IMR-90 (cell line): ENCODE measurements at regions not wholly inside any gene's neighbourhood (a gene's known extent, or its start where the extent isn't known, plus 50 kb on each side); places are given as distances from the start of the nearest gene placed in this dataset.

Source experiments
- ATAC-seq: fragments of 200-7000 bp; cut with Tn5 transposase; 2 replicates; pipeline ENCODE4 v1.9.1; 2020; ENCODE audit warnings: low read depth, mild to moderate bottlenecking, moderate library complexity
- BruUV-seq: library from RNA; stranded (reverse); fragments of 400-500 nt; replicated peaks from 2 replicates; lab custom pipeline; 2021; lab: Mats Ljungman, UMichigan
- CTCF ChIA-PET: fragments of 300-600 bp; formaldehyde crosslinking; extraction: SDS; loops from one replicate; lab custom pipeline; 2021; ENCODE audit warnings: antibody characterized with exemption; lab: Yijun Ruan, JAX
- POLR2A ChIA-PET: fragments of 300-600 bp; sonication (Branson Sonifier 250); formaldehyde crosslinking; loops from one replicate; lab custom pipeline; 2022; ENCODE audit warnings: antibody characterized with exemption; ENCODE audit not compliant: unreplicated experiment; lab: Charles Lee
- DNase-seq: peaks from one replicate; pipeline ENCODE4 v3.0.0; 2013
- H2AFZ ChIP-seq: replicated peaks from 2 replicates; pipeline ENCODE3; 2013; ENCODE audit warnings: low read length, mild to moderate bottlenecking; ENCODE audit not compliant: poor library complexity
- H2AK5ac ChIP-seq: 2 replicates; pipeline ENCODE4 v1.6.1; 2013; ENCODE audit warnings: low read depth, low read length, inconsistent platforms
- H2AK9ac ChIP-seq: replicated peaks from 2 replicates; pipeline ENCODE3; 2013; ENCODE audit warnings: mild to moderate bottlenecking, low read depth, low read length, moderate library complexity; ENCODE audit not compliant: poor library complexity
- H2BK120ac ChIP-seq: 2 replicates; pipeline ENCODE4 v1.6.1; 2013; ENCODE audit warnings: low read depth, low read length, inconsistent platforms
- H2BK15ac ChIP-seq: 3 replicates; pipeline ENCODE4 v1.6.1; 2013; ENCODE audit warnings: low read depth, low read length, inconsistent platforms
- H2BK20ac ChIP-seq: 2 replicates; pipeline ENCODE4 v1.6.1; 2013; ENCODE audit warnings: low read depth, mild to moderate bottlenecking, inconsistent platforms, low read length, moderate library complexity
- H2BK5ac ChIP-seq: 2 replicates; pipeline ENCODE4 v1.6.1; 2013; ENCODE audit warnings: mild to moderate bottlenecking, low read depth, low read length, inconsistent platforms; ENCODE audit not compliant: poor library complexity, severe bottlenecking
- H3K14ac ChIP-seq: replicated peaks from 2 replicates; pipeline ENCODE4 v1.6.1; 2013; ENCODE audit warnings: low read depth, low read length, inconsistent platforms
- H3K18ac ChIP-seq: 2 replicates; pipeline ENCODE4 v1.6.1; 2013; ENCODE audit warnings: low read depth, low read length, control low read depth
- H3K23ac ChIP-seq: 2 replicates; pipeline ENCODE4 v1.6.1; 2013; ENCODE audit warnings: low read depth, low read length, inconsistent platforms
- H3K27ac ChIP-seq: 2 replicates; pipeline ENCODE4 v1.5.1; 2013; ENCODE audit warnings: mild to moderate bottlenecking, control low read depth, low read length; ENCODE audit not compliant: insufficient read depth
- H3K27me3 ChIP-seq: 2 replicates; pipeline ENCODE4 v1.6.1; 2013; ENCODE audit warnings: low read length; ENCODE audit not compliant: control insufficient read depth, insufficient read depth
- H3K36me3 ChIP-seq: 2 replicates; pipeline ENCODE4 v1.6.1; 2013; ENCODE audit warnings: low read length, mixed read lengths; ENCODE audit not compliant: control insufficient read depth, insufficient read depth
- H3K4ac ChIP-seq: 2 replicates; pipeline ENCODE4 v1.6.1; 2013; ENCODE audit warnings: low read depth, low read length, inconsistent platforms
- H3K4me1 ChIP-seq: 2 replicates; pipeline ENCODE4 v1.6.1; 2013; ENCODE audit warnings: low read length, mixed read lengths; ENCODE audit not compliant: control insufficient read depth, insufficient read depth
- H3K4me2 ChIP-seq: 2 replicates; pipeline ENCODE4 v1.6.1; 2013; ENCODE audit warnings: low read depth, mild to moderate bottlenecking, control low read depth, low read length, moderate library complexity
- H3K4me3 ChIP-seq: 2 replicates; pipeline ENCODE4 v1.5.1; 2013; ENCODE audit warnings: low read depth, mild to moderate bottlenecking, control low read depth, low read length, moderate library complexity; ENCODE audit not compliant: insufficient read depth
- H3K56ac ChIP-seq: 2 replicates; pipeline ENCODE4 v1.6.1; 2013; ENCODE audit warnings: low read length, inconsistent platforms; ENCODE audit not compliant: insufficient read depth; ENCODE audit errors: extremely low read depth
- H3K79me1 ChIP-seq, 2 experiments: 2 replicates each; pipeline ENCODE4 v1.6.1; 2013; ENCODE audit warnings: low read length in 2 of 2, inconsistent platforms in 1 of 2, low read depth in 1 of 2
- H3K9ac ChIP-seq: 2 replicates; pipeline ENCODE4 v1.6.1; 2013; ENCODE audit warnings: low read depth, low read length, control low read depth
- H3K9me1 ChIP-seq: 2 replicates; pipeline ENCODE4 v1.6.1; 2013; ENCODE audit warnings: low read length, inconsistent platforms; ENCODE audit not compliant: insufficient read depth
- H3K9me3 ChIP-seq: 2 replicates; pipeline ENCODE4 v1.6.1; 2013; ENCODE audit warnings: low read length; ENCODE audit not compliant: control insufficient read depth, insufficient read depth
- H4K20me1 ChIP-seq: 2 replicates; pipeline ENCODE4 v1.6.1; 2013; ENCODE audit warnings: low read length, inconsistent platforms; ENCODE audit not compliant: insufficient read depth
- H4K5ac ChIP-seq: 2 replicates; pipeline ENCODE4 v1.6.1; 2013; ENCODE audit warnings: mild to moderate bottlenecking, low read depth, low read length, control low read depth
- H4K8ac ChIP-seq, 2 experiments: 2 replicates each; pipeline ENCODE4 v1.6.1; 2013; ENCODE audit warnings: low read depth in 2 of 2, low read length in 2 of 2, control low read depth in 1 of 2, inconsistent platforms in 1 of 2
- H4K91ac ChIP-seq: 2 replicates; pipeline ENCODE4 v1.6.1; 2013; ENCODE audit warnings: low read depth, low read length, inconsistent platforms; ENCODE audit not compliant: insufficient read depth
- BHLHE40 ChIP-seq: fragments of 150-350 bp; IDR thresholded peaks from 2 replicates; pipeline ENCODE4 v1.6.1; 2016; ENCODE audit warnings: mild to moderate bottlenecking, low read depth, low read length
- FOS ChIP-seq: fragments of 150-350 bp; IDR thresholded peaks from 2 replicates; pipeline ENCODE4 v1.6.1; 2016; ENCODE audit warnings: low read depth, low read length
- POLR2A ChIP-seq: IDR thresholded peaks from 2 replicates; pipeline ENCODE4 v1.6.1; 2012; ENCODE audit warnings: mild to moderate bottlenecking, low read depth, low read length
- RFX5 ChIP-seq: IDR thresholded peaks from 2 replicates; pipeline ENCODE4 v1.8.0; 2012; ENCODE audit warnings: low read depth, mild to moderate bottlenecking, low read length, moderate library complexity
- SMC3 ChIP-seq: fragments of 150-350 bp; IDR thresholded peaks from 2 replicates; pipeline ENCODE4 v1.6.1; 2016; ENCODE audit warnings: low read depth, mild to moderate bottlenecking, antibody characterized with exemption, low read length, moderate library complexity
- WGBS, 2 experiments: methylation state at CpG; one replicate each; pipeline versions ENCODE4 v1.1.5 to v1.1.7; 2013; ENCODE audit warnings: missing lambda C conversion rate in 2 of 2; ENCODE audit not compliant: insufficient read length in 1 of 2; ENCODE audit errors: extremely low coverage in 2 of 2; 5-methylcytosine and 5-hydroxymethylcytosine counted together
- dilution Hi-C: fragments of 300-500 bp; cut with HindIII; formaldehyde crosslinking; loops from one replicate; pipeline ENCODE4 v1.14.3; 2018; ENCODE audit warnings: low sequenced_read_pairs; ENCODE audit not compliant: unreplicated experiment
- in situ Hi-C: fragments of 300-500 bp; cut with MboI; formaldehyde crosslinking; loops from 3 replicates; pipeline ENCODE4 v1.14.3; 2019; ENCODE audit warnings: low sequenced_read_pairs, inconsistent platforms, mixed read lengths
- intact Hi-C: fragments of 100-400 bp; cut with micrococcal nuclease; formaldehyde crosslinking; loops from 2 replicates; pipeline ENCODE4 v1.10.0; 2022
- TF ChIP-seq, protein P1 (sequence below): fragments of 150-350 bp; IDR thresholded peaks from 2 replicates; pipeline ENCODE4 v1.6.1; 2017; ENCODE audit warnings: mild to moderate bottlenecking, antibody characterized with exemption, low read length, low read depth
- TF ChIP-seq, protein P2 (sequence below): conservative IDR thresholded peaks from 2 replicates; pipeline ENCODE4 v1.5.1; 2012; ENCODE audit warnings: mild to moderate bottlenecking, low read depth, low read length, improper control_type of control experiment

DNA sequence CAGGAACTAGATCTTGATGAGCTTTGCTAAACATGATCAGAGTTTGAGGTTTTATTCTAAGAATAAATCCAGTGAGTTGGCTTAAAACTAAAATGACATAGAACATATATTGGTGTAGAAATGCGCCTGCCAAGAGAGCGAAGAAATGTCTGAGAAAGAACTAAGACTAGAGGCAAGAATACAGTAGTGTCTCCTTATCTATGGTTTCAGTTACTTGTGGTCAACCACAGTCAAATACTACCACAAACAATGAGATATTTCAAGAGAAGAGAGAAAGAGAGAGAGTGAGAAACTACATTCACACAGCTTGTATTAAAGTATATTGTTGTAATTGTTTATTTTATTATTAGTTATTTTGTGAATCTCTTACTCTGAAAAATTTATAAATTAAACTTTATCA, 254.4 kb upstream of the CDH10 start:
- in situ Hi-C loops: no loop called here
- DNase-seq: no peak
- H3K18ac ChIP-seq: no peak overlapping the region
- no peak overlapping the region for H3K4ac ChIP-seq
- H2AFZ ChIP-seq: no peak overlapping the region
- H3K56ac ChIP-seq: no peak overlapping the region
- CTCF ChIA-PET: no interaction called here
- no peaks in the 10 kb centered on the region for H3K9me3 ChIP-seq
- intact Hi-C loops: no loop called here
- H2BK20ac ChIP-seq: no peak overlapping the region
- no peak overlapping the region for H3K9ac ChIP-seq
- no peak overlapping the region for H2AK9ac ChIP-seq
- no peak overlapping the region for H2BK5ac ChIP-seq
- POLR2A ChIA-PET: no interaction called here
- H4K8ac ChIP-seq: no peak overlapping the region
- H2AK5ac ChIP-seq: no peak overlapping the region
- no CpG with 5 or more reads among the region's 2 CpGs for WGBS, 2 experiments
- H3K4me3 ChIP-seq: no peak overlapping the region
- H3K79me1 ChIP-seq: no peaks in the 10 kb centered on the region
- H3K27me3 ChIP-seq: no peaks in the 10 kb centered on the region
- H3K9me1 ChIP-seq: no peaks in the 10 kb centered on the region
- no peak overlapping the region for H4K91ac ChIP-seq
- no peak overlapping the region for H2BK120ac ChIP-seq
- BruUV-seq: no TSS peak
- no peaks in the 10 kb centered on the region for H3K4me1 ChIP-seq
- H2BK15ac ChIP-seq: no peak overlapping the region
- no peak overlapping the region for H3K23ac ChIP-seq
- TF ChIP-seq POLR2A: no peak
- TF ChIP-seq SMC3: no peak
- no peak for TF ChIP-seq RFX5
- TF ChIP-seq BHLHE40: no peak
- TF ChIP-seq FOS: no peak
- TF ChIP-seq, protein P1, sequence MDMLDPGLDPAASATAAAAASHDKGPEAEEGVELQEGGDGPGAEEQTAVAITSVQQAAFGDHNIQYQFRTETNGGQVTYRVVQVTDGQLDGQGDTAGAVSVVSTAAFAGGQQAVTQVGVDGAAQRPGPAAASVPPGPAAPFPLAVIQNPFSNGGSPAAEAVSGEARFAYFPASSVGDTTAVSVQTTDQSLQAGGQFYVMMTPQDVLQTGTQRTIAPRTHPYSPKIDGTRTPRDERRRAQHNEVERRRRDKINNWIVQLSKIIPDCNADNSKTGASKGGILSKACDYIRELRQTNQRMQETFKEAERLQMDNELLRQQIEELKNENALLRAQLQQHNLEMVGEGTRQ: no peak
- TF ChIP-seq, protein P2, sequence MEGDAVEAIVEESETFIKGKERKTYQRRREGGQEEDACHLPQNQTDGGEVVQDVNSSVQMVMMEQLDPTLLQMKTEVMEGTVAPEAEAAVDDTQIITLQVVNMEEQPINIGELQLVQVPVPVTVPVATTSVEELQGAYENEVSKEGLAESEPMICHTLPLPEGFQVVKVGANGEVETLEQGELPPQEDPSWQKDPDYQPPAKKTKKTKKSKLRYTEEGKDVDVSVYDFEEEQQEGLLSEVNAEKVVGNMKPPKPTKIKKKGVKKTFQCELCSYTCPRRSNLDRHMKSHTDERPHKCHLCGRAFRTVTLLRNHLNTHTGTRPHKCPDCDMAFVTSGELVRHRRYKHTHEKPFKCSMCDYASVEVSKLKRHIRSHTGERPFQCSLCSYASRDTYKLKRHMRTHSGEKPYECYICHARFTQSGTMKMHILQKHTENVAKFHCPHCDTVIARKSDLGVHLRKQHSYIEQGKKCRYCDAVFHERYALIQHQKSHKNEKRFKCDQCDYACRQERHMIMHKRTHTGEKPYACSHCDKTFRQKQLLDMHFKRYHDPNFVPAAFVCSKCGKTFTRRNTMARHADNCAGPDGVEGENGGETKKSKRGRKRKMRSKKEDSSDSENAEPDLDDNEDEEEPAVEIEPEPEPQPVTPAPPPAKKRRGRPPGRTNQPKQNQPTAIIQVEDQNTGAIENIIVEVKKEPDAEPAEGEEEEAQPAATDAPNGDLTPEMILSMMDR: no peak
- H3K27ac ChIP-seq: no peak overlapping the region
- no peak overlapping the region for H4K5ac ChIP-seq
- no peaks in the 10 kb centered on the region for H4K20me1 ChIP-seq
- H3K4me2 ChIP-seq: no peak overlapping the region
- dilution Hi-C loops: no loop called here
- no peaks in the 10 kb centered on the region for H3K36me3 ChIP-seq
- no peak overlapping the region for H3K14ac ChIP-seq
- ATAC-seq: no peak
